GM21381 (cell line): ENCODE measurements at regions not wholly inside any gene's neighbourhood (a gene's known extent, or its start where the extent isn't known, plus 50 kb on each side); places are given as distances from the start of the nearest gene placed in this dataset.
"Not testable (repeated sequence)": the region's sequence is repeated elsewhere in the genome, so short reads cannot be mapped to it uniquely, and the experiment has no call there.

Experiments used
- ATAC-seq: cut with Tn5 transposase; IDR thresholded peaks from one replicate; pipeline ENCODE4 v1.9.1; 2021; ENCODE audit warnings: mild to moderate bottlenecking, moderate library complexity; ENCODE audit not compliant: unreplicated experiment

DNA sequence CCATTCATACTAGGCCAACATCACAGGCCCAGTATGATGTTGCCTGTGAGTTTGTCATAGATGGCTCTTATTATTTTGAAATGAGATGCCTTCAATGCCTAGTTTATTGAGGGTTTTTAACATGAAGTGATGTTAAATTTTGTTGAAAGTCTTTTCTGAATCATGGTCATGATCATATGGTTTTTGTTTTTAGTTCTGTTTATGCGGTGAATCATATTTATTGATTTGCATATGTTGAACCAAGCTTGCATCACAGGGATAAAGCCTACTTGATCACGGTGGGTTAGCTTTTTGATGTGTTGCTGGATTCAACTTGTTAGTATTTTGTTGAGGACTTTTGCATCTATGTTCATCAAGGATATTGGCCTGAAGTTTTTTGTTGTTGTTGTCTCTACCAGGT, 195.8 kb upstream of the FN1 start:
- no peak for ATAC-seq

DNA sequence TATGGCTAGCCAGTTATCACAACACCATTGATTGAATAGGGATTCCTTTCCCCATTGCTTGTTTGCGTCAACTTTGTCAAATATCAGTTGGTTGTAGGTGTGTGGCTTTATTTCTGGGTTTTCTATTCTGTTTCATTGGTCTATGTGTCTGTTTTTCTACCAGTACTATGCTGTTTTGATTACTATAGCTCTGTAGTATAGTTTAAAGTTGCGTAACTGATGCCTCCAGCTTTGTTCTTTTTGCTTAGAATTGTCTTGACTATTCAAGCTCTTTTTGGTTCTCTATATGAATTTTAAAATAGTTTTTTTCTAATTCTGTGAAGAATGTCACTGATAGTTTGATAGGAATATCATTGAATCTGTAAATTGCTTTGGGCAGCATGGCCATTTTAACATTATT, 194.9 kb upstream of the FN1 start:
- ATAC-seq, result not testable (repeated sequence)

DNA sequence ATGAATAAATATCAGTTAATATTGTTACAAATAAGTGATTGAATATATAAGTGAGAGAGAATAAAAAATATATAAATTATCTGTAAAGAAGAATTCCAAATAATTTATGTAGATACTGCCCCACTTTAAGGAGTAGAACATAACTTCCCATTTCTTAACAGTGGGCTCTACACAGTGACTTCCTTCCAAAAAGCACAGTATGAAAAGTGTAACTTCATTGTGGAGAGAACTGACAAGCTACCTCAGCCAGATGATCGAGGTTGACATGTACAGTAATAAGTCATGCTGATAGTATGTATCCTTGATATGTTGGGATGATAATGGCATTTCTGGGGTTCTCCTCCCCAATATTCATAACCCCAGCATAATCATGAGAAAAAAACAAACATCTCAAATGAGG, 191.9 kb upstream of the FN1 start:
- no peak for ATAC-seq

DNA sequence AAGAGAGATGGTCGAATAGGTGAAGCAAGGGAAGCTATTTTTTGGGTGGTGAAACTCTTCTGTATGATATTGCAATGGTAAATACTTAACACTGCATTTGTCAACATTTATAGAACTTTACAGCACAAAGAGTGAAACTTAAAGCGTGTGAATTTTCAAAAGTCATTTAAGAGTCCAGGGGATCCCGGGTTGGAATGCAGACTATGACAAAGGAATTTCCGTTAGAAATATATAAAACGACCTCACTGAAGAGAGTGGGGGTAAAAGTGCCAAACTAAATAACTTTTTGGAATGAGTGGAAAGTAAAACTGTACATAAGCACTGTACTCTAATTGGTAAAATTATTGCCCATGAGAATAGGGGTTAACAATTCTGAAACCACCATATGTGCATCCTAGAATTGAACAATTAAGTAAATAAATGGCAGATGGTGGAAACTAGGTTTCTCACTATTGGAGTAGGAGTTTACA, 191.0 kb upstream of the FN1 start:
- ATAC-seq, result no peak

DNA sequence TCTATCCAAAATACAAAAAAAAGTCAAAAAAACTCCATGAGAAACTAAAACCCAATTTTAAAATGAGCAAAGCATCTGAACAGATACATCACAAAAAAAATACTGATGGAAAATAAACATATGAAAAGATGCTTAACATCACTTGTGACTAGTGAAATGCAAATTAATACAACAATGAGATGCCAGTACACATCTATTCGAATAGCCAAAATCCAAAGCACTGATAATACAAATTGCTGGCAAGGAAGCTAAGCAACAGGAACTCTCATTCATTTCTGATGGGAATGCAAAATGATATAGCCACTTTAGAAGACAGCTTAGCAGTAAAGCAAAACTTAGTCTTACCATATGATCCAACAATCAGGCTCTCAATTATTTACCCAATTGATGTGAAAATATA, 190.2 kb upstream of the FN1 start:
- no peak for ATAC-seq

DNA sequence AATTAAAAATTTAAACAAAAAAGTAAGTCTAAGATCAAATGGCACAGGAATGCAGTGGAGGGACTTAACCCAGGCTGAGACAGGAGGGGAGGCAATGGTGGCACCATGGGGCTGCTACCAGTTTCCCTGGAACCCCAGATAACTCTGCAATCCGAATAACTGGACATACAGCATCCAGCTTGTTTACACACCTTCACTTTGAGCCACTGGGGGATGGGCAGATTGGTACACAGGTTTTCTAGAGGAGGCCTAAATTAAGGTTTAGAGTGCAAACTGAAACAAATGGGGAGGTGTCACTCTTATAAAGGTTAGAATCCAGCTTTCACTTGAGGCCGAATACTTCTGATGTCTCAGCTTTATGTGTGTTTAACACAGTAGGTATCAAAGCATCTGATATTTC, 189.3 kb upstream of the FN1 start:
- ATAC-seq, result no peak

DNA sequence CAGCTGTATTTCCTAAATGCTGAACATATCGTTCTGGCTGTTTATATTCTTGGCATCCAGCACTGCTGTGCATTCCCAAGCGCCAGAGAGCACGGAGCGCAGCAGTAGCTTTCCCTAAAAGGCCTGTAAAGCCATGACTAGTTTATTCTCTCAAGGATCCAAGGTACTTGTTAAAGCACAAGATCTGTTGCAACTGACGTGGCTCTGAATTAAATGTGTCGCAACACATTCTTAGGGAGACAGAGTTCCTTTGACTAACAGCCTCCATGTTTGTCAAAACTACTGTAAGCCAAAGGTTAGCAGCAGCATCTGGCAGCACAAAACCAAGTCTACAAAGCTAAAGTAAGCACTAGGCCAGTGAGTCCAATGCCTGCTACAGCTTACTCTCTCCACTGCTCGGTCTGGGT, 188.6 kb upstream of the FN1 start:
- ATAC-seq, result no peak

DNA sequence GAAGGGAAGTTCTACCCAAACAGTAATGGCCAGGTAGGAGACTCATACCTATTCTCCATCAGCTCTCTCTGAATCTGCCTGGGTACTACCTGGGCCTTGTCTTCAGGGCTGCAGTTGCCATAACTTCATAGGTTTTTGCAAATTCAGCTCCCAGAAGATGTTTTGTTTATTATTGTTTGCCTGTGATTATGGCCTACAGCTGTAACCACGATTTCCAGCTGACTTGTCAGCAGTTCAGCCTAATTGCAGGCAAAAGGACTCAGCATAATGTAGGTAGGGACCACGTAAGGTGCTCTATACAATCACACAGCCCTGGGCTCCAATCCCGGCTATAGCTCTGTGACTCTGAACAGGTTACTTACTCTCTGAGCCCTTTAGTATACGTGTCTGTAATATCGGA, 187.0 kb upstream of the FN1 start:
- no peak for ATAC-seq

DNA sequence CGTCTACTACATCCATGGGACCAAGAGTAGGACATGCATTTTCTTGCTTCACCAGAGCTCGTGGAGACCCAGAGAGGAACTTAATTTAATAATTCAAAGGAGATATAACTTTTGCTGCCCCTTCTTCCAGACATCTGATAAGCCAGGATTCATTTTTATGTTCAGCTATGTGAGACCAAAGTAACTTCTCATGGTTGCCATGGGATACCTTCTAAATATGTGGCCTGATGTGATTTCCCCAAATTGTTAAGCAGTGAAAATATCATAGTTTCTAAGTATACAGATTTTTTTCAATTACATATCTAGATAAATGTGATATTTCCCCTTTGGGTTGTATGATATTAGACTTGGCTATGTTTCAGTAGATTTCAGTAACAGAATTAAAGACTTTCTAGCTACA, 185.5 kb upstream of the FN1 start:
- no peak for ATAC-seq

DNA sequence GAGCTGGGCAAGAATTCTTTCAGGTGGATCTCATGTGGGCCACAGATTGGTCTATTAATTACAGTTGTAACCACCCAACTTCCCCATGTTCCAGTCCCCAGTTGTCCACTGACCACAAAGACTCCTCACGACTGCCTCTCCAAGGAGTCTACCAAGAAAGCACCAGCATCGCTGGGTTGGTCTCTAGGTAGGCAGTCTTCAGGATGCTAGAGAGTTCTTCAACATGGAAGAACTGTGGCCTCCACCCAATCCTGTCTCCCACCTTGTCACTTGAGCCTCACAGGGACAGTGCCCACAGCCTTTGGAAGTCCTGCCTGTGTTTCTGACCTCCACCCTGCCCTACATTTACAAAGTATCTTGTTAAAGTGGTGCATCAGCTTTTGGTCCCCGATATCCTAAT, 184.7 kb upstream of the FN1 start:
- ATAC-seq, result no peak

DNA sequence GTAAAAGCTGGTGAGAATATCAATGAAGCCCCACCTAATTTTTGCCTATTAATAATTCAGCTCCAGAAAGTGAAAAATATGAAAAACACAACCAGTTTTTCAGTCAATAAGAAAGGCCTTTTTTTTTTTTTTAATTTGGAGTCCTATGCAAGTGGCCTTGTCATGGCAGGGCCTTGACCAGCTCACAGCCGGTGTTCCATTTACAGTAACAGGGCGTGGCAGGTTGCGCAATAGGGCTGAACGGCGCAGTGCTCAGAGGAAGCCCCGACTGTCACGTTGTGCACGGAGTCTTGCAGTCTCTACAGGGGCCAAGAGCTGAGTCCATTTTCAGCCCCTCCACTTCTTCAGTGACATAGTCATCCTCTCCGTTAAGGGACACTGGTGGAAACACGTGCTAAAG, 184.1 kb upstream of the FN1 start:
- no peak for ATAC-seq

DNA sequence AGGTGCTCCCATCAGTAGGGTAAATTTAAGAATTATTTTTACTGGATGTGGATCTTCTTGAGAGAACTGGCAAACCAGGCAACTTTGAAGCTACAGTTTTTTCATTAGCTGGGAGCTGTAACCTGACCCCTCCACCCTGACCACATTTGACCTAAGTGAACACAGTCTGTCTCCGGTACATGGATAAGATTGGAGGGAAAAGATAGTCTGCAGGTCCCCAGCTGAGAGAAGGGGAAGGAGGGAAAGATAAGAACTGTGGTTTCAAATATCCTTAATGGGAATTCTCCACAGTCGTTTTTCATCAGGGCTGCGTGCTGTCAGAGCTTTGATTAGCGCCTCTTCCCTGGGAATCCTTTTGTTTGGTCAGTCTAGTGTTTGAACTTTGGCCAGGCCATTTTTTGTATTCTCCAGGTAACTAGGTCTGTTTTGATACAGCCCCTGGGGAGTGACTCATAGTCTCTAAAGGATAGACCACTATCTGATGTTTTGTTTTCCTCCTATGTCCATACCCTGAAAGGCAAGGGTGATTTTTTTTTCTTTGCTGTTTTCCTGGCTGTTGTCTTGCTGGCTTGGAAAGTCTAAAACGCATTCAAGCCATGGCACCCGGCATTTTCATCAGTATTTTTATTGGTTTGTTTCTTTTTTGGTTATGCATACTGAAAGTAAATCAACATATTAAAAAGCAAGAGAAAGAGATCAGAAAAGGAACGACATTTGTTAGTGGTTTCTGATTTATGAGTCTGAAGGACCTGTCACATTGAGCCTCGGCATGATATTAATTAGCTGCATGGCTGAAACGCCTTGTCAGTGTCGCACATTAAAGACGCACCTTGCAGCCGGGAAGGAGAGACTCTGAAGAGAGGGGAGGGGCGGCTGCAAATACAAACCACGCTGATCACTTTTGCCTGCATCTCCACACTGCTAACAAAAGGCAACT, 183.4 kb upstream of the FN1 start:
- no peak for ATAC-seq

DNA sequence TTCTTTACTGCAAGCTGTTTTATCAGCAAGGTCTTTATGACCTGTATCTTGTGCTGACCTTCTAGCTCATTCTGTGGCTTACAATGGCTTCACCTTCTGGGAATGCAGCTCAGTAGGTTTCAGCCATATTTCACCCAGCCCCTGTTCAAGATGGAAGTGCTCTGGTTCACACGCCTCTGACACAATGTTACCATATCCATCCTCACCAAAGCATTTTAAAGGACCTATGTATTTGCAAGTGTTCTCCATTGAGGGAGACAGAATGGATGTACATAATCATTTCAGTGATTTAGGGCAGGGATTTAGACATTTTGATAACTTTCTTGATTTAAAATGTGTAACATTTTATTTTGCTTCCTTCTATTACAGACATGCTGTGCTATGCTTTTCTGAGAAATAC, 182.3 kb upstream of the FN1 start:
- ATAC-seq, result no peak

DNA sequence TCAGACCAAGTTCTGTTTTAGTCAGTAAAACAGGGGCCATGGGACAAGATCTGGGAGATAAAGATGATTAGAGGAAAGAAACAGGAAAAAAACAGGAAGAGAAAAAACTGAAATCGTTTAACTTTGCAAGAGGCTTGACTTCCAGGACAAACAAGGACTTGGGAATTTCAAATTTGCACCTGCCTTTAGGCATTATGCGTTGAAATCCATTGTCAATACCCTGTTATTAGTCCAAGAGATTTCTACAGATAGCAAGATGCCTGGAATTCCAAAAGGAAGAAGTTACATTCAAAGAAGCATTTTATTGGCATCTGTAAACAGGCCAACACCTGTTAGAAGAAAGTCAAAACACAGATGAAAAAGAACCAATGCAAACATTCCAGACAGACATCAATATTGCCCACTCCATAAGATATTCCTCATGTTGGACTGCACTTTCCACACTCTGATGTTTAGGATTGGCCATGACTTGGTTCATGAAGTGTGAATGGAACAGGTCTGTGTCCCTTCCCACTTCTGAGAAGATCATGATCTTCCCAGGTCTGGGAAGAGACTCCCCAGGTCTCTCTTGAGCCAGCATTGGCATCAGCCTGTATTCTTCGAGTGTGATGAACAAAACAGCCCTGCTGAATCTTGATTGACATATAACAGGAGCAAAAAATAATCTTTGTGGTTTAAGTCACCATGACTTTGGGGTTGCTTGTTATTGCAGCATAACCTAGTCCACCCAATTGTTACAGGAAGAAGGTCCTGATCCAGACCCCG, 181.4 kb upstream of the FN1 start:
- ATAC-seq, result no peak

DNA sequence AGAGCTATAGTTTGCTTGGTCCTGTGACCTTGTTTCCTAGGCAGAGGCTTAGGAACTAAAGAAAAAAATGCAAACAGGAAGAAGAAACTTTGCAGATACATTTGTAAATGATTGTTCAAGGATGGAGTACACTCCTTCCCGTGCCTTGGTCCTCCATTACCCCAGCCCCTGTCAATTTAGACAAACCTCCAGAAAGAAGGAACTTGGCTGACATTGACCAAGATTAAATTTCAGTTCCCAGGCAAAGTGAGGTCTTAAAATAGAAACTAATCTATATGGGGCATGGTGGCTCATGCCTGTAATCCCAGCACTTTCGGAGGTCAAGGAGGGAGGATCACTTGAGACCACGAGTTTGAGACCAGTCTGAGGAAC, 179.9 kb upstream of the FN1 start:
- no peak for ATAC-seq

DNA sequence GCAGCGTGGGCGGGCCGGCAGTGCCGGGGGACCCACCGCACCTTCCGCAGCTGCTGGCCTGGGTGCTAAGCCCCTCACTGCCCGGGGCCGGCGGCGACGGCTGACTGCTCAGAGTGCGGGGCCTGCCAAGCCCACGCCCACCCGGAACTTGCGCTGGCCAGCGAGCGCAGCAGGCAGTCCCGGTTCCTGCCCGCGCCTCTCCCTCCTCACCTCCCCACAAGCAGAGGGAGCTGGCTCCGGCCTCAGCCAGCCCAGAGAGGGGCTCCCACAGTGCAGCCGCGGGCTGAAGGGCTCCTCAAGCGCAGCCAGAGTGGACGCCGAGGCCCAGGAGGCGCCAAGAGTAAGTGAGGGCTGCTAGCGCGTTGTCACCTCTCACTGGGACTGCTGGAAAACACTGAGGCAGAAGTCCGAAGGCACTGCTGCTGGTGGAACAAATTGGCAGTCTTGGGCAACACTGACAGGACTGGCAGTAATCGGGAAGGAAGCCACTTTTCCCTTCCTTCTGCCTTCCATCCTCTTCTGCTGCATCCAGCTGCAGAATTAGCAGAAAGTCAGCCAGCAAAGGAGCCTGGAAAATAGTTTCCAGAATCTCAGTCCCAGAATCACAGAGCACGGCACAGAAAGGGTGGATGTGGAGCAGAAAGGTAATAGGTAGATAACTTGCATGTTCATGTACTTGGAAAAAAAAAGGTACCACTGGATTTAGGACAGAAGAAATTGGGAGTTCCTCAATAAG, 179.4 kb upstream of the FN1 start:
- ATAC-seq, result no peak

DNA sequence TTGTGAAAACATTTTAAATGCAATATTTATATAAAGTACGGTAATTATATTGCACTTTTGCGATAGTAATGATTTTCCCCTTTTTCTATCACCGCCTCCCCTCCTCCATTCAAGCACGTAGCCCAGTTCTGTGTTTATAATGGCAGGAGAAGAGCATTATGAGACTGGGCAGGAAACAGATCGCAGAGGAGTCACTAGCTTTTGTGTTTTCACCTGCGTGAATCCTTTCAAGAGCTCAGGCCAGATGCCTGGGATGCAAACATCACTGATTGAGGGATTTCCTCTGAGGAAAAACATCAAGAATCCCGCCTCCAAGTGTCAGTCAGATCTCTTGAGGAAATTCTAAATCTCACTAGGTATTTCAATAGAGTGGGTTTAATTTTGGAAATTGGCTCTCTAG, 178.4 kb upstream of the FN1 start:
- no peak for ATAC-seq

DNA sequence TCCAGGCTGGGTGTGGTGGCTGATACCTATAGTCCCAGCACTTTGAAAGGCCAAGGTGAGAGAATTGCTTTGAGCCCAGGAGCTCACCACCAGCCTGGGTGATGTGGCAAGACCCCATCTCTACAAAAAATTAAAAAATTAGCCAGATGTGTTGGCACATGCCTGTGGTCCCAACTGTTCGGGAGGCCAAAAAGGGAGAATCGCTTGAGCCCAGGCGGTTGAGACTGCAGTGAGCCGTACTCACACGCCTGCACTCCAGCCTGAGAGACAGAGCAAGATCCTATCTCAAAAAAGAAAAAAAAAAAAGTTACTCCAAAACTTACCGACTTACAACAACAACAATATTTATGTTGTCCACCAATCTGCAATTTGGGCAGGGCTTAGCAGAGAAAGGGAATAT, 178.0 kb upstream of the FN1 start:
- ATAC-seq, result no peak

DNA sequence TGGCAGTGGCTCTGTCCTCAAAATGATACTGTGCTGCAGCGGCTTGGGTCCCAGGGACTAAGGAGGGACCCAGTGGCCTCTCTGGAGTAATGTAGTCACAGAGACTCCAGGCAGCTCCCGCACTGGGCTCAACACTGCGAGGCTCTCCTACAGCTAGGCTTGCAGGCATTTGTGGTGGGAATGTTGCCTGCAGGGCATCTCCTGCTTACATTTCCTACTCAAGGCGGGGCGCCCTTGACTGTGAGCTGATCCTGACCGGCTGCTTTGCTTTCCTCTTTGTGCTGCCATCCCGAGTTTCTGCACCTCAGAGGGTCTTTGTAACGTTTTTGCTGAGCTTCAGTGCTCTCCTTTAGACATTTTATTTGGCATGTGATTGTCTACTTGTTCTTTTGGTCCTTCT, 177.4 kb upstream of the FN1 start:
- ATAC-seq, result no peak

DNA sequence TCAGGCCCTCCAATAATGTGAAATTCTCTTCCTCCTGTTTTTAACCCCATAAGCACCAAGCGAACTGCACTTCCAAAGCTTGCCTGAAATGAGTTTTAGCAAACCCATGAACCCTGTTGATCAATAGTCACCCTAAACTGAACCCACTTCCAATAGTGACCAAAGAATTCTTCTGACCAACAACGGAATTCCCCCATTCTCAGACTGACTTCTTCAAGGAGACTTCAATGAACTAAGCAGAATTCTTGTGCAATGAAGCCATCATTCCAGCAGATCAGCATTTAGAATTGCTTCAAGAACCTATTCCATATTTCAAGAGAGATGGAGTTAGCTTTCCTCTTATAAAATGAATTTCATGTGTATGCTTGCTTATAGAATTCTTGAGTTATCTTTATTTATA, 176.9 kb upstream of the FN1 start:
- no peak for ATAC-seq

DNA sequence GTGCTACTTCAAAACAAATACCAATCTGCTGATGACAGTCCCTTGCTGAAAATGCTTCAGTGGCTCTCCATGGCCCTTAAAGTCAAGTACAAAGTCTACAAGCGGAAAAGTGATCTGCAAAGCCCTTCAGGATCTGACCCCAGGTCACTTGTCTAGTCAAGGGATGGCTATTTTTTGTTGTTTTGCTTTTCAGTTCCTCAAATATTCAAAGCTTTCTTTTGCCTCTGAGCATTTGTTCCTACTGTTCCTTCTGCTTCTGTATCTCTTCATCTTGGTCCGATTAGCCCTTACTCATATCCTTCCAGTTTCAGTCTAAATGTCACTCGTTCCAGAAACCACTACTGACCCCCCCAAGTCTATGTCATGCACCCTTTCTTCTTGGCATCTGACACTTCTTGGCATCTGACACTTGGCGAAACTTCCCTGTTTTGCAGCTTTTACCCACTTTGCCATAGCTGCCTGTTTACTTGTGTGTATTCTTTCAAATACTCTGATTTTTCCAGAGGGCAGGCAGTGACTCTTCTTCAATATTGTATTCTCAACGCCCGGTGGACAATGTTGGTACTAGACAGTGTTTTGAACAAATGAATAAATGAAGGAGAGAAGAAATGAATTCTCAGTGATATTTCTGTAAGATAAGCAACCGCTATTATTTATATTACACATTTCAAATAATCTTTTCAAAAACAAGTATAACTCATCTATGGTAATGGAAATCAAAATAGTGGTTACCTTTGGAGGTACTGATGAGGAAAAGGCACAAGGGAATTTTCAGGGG, 175.9 kb upstream of the FN1 start:
- no peak for ATAC-seq
